ENCODE measurements at regions not wholly inside any gene's neighbourhood (a gene's known extent, or its start where the extent isn't known, plus 50 kb on each side); places are given as distances from the start of the nearest gene placed in this dataset.

DNA sequence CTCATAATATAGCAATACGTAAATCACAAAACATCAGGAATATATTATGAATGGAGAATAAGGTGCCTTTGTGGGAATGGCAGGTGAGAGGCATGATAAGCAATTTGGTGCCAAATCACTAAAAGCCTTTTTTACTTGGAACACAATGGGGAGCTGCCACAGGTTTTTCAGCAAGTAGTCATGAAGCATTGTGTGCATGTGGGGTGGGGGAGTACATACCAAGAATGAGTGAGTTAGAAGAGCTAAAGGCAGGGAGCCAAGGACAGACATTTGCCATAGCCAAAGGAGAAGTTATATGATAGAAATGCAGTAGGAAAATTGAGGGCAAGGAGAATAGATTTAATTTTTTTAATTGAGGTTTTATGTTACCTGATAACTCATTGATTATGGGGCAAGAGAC, 445.0 kb upstream of the SMC2 start:
- DNase-seq: no peak

DNA sequence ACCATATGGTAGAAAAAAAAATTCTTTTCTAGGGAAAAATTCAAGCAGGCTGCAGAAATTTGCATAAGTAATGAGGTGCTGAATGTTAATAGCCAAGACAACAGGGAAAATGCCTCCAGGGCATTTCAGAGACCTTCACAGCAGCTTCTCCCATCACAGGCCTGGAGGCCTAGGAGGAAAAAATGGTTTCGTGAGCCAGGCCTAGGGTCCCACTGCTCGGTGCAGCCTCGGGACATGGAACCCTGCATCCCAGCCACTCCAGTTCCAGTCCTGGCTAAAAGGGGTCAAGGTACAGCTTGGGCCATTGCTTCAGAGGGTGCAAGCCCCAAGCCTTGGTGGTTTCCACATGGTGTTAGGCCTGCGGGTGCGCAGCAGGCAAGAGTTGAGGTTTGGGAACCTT, 436.0 kb upstream of the SMC2 start:
- no peak for DNase-seq

DNA sequence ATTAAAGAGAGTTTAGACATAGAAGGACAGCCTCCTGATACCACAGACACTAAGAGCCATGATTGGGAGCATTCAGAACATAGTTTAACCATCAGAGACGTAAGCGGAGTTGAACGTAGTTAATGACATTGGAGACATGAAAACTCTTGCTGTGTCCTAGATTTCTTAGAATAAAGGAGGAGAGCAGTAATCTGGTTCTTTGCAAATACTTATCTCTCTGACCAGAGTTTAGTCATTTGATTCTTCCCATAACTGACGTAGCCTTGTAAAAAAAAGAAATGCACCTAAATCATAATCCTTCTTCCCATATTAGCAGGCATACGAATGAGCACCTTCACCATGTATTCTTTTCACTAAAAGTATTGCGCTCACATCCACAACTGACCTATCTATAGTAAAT, 433.3 kb upstream of the SMC2 start:
- no peak for DNase-seq

DNA sequence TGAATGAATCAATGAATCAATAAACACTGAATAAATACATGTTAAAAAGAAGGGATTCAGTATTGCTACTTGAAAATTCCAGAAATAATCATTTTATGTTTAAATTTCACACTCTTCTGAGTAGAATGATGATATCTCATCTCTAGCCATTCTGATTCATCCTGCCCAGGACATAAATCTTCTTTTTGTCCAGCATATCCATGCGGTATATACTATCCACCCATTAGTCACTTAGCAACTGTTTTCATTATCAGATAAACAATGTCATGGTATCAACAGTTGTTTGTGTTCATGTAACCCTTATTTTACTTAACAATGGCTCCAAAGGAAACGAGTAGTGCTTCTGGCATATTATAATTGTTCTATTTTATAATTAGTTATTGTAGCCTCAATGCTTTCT, 432.4 kb upstream of the SMC2 start:
- no peak for DNase-seq

DNA sequence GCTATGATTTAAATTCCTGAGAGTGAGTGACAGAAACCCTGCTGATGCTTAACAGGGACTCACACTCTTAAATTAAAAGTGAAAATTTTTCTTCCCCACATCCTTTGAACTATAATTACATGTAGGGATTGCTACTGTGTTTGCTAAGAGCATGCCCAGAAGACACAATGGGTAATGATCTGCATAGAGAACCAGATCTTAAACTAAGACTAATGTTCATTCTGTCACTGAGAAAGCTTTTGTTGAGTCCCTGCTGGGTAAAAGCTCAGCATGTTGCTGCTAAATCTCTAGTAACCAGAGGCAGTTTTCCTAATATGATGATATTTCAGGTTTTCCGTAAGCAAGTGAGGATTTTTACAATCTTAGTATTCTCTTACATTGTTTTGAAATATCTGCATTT, 424.8 kb upstream of the SMC2 start:
- no peak for DNase-seq

DNA sequence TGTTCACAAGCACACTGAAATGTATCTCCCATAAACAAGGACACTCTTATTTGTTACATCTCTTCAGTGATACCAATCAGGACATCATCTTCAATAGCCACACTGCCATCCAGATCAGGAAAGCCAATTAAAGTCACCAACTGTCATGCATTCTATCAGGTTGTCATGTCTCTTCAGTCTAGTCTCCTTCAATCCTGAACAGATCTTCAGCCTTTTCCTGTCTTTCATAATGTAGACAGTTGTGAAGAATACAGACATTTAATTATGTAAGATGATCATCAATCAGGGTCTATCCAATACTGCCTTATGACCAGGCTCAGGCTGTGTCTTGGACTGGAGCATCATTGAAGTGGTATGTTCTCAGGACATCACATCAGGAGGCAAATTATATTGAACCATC, 419.8 kb upstream of the SMC2 start:
- DNase-seq: no peak

DNA sequence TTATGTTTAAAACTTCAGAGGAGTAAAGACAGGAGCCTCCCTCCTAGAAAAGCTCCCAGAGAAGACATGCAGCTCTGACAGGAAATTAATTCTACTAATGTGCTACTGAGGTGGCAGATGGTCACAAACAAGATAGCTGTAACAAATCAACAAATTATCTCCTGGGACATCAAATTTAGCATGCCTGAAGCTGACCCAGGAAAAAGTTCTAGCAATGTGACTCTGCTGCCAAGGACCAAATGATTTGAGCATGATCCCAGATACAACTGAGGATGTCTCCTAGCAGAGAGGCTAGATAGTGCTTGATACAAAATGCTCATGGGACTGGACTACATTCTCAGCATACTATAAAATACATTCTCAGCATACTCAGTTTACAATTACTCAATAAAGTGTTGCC, 413.5 kb upstream of the SMC2 start:
- no peak for DNase-seq

DNA sequence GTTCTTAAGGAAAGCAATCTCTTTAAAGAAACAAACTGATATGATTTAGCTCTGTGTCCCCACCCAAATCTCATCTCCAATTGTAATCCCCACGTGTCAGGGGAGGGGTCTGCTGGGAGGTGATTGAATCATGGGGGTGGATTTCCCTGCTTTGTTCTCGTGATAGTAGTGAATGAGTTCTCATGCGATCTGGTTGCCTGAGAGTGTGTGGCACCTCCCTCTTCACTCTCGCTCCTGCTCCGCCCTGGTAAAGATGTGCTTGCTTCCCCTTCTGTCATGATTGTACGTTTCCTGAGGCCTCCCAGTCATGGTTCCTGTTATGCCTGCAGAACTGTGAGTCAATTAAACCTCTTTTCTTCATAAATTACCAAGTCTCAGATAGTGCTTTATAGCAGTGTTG, 412.7 kb upstream of the SMC2 start:
- no peak for DNase-seq

DNA sequence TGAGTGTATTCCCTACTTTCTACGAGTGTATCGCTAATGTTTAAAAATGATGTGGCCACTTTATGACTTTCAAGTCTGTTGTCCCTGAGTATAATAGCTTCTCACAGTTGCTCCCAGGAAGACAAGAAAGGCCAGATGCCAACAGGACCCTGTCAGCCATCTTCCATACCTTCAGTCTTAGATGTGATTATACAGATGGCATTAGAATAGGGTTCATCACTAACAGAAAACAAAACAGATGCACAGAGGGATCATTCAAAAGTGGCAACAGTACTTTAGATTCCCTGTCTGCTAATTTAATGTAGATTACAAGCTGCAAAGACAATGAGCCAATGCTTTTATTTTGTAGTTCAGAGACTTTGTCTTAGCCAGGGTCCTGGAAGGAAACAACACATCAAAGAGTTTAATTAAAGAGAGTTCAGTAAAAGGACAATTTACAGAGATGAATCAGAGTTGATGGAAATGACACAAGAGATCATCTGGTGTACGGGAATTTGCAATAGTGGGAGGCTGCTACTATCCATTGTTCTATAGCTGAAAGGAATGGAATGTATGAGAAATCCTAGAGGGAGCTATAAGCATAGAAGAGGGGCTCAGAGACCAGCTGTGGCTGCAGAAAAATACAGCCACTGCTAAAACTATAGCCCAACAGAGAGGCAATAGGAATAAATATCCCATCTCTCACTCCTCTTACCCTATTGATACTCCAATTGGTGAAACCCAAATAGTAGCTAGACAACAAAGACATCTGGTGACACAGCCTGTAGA, 393.7 kb upstream of the SMC2 start:
- no peak for DNase-seq

DNA sequence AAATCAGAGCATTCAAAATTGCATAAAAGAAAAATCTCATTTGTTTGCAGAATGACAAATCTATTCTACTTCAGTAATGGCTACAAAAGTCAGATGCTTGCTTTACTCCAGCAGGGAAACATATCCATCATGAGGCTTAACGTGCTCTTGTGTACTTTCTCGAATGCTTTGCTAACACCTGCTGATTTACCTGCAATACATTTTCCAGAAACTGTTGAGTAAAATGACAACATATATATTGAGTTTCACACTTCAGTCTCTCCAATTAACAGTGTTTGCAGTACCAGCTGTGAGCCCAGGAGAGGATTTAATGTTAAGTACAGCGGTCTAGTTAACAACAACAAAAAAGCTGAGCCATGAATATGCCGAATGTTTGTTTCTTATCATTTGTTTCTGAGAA, 391.5 kb upstream of the SMC2 start:
- DNase-seq: peak; percentile 83

DNA sequence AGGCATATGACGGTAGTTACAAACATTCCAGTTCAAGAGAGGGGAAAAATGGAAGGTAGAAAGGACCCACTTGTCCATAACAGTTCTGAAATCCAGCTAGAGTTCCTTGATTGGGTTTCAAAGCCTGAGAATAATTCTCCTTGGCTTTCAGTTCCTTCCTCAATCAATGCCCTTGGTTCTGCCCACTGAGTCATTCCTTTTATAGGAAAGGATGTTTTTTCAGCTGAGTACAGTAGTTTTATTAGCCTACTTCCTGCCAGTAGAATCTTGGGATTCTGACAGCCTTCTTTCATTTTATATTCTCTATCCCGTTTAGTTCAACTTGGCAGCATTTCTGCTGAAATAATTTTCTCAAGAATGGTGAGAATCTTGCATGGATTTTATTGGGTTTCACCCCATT, 386.9 kb upstream of the SMC2 start:
- DNase-seq: no peak

DNA sequence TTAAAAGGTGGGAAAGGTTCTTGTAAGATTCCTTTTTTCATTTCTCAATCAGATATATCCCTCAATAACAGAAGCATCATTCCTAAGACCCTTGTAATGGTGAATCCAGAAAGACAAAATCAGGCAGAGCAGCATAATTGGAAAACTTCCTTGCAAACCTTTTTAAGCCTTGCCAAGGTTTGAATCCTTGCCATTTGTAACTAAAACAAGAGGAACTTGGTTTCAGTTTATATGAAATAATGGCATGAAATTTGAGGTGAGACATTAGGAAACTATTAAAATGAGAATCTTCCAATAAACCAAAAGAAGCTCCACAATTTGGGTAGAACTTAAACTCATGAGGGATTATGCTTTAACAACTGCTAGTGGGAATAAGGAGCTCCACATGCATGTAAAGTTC, 384.7 kb upstream of the SMC2 start:
- no peak for DNase-seq

DNA sequence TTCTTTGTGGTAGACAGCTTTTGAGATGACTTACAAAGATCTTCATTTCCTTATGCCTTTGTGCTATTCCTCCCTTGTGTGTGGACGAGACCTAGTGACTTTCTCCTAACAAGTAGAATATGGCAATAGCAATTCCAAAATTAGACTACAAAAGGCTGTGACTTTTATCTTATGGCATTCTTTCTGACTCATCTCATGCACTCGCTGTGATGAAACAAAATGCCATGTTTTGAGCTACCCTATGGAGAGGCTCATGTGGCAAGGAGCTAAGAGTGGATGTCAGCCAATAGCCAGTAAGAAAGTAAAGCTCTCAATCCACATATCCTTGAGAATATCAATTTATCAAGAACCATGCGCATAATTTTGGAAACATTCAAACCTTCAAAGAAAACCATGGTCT, 380.5 kb upstream of the SMC2 start:
- DNase-seq: no peak

DNA sequence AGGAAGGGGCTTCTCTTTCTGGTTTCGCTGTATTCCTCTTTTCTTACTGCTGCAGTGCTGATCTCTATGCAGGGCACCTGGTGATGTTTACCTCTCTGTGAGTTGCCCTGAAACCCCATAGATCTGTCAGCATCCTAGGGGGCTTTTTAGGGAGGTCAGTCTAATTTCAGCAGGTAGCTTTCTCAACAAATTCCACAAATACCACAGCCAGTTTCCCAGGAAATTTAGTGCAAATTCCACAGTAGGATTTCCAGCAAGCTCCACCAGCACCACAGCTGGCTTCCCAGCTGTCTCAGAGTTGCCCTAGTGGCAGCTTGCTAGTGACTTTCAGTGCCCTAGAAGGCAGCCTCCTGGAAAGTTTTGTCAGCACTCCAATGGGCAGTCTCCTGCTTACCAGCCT, 379.1 kb upstream of the SMC2 start:
- DNase-seq: no peak

DNA sequence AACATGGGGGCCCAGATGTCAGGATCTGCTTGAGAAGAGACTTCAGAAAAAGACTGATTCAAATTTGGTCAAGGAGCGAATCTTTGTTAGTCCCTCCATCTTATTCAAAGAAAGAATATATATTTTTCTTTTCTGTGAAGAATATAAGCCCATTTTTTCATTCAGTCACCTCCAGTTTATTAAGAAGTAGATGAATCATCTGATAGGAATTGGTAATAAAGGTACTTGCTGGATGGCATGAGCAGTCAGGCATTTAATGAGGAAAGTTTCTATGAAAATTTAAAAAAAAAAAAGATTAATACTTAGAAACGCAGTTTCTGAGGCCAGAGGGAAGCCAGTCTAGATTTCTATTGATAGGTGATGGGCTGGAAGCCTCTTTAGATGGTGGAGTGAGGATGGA, 373.1 kb upstream of the SMC2 start:
- DNase-seq: no peak

DNA sequence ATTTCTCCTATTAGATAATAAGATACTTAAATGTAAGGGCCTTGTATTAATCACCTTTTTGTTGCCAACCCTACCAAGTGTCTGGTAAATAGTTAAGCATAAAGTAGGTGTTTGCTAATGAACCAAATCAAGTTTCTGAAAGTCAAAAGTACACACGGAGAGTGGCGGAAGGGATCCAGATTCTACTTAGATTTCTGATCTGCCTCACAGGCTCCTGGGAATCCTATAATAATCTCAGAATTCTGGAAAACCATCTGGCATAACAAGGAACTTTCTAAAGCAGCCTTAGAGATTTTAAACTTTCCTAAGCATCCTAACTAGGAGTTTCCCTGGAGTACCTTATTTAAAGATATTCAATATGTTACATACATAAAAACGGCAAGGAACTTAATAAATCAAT, 363.2 kb upstream of the SMC2 start:
- no peak for DNase-seq

DNA sequence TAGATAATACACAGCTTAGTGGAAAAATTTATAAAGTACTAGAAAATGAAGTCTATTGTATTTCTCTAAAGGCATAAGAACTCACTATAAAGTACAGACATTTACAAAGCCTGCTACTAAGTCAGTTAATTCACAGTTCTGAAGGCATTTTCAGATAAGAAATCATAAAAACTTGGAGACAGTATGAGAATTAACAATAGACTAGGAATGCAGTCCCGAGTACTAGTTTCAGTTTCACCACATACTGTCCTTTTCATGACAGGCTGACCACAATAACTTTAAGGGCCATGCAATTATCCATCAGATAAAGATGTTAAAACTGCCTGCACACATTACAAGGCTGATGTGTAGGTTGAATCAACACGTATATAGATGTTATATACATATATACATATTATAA, 362.6 kb upstream of the SMC2 start:
- no peak for DNase-seq

DNA sequence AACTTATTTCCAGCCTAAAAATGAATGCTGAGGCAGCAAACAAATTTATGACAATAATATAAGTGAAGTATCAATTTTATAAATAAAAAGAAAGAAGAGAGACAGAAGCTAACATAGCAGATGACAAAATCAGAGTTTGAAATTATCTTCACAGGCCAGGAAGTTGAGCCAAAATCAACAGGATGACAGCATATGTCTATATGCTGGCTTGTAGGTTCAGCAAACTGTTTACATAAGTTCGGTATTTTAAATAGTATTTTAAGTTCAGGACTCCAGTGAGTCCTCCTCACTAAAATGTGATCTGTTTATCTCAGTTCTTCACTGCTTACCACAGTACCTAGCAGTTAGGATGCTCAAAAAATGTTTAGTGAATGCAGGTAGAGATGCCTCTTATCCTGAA, 359.6 kb upstream of the SMC2 start:
- no peak for DNase-seq

DNA sequence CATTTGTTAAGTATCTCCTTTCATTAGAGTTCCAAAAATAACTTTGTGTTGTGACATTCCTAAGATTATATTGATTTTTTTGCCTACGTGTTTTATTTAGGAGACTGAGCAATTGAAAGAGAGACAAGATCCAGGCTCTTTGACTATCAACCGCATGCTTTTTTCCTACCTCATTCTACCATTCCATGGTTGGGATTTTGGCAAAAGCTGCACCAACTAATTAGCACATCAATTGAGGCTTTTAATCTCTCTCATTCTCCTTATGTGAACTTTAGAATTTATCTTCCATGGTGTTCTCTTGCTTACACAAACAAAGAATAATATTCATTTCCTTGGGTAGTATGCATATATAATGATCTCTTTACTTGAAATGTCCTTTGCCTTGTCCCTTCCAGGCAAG, 338.7 kb upstream of the SMC2 start:
- no peak for DNase-seq

DNA sequence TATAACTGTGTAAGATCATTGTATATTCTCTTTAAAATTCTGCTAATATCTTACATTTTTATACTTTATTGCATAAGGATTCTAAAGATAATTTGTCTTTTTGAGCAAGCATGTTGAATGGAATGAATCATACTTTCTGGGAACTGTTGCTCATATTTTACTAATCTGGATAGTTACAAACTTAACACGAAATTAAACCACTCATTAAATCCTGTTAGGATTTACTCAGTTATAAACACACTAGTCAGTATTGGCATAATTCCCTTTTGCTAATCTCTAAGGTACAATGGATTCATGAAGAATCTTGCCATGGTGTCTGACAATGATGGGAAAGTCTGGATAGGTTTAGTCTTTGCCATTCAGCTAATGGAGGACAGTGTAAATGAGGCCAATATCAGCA, 338.1 kb upstream of the SMC2 start:
- DNase-seq: no peak

DNA sequence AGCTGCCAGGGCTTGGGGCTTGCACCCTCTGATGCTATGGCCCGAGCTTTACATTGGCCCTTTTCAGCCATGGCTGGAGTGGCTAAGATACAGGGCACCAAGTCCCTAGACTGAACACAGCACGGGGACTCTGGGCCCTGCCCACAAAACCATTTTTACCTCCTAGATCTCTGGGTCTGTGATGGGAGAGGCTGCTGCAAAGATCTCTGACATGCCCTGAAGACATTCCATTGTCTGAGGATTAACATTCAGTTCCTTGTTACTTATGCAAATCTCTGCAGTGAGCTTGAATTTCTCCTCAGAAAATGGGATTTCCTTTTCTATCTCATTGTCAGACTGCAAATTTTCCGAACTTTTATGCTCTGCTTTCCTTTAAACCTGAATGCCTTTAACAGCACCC, 337.0 kb upstream of the SMC2 start:
- no peak for DNase-seq

DNA sequence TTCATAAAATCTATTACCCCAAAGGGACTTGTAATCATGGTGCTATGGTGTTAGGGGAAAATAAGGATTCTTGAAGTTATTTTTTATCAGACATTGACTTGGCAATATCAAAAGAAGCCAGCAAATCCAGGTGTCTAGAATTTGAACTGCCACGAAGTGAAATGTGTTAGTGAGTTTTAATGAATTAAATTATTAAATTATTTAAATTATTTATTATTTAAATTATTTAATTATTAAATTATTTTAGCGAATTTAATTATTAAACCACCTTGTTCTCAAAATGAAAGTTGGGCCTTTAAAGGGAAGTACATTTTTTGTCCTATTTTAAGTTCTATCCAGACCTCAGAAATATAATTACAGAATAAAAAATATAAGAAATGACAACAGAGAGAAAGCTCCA, 332.6 kb upstream of the SMC2 start:
- DNase-seq: no peak

DNA sequence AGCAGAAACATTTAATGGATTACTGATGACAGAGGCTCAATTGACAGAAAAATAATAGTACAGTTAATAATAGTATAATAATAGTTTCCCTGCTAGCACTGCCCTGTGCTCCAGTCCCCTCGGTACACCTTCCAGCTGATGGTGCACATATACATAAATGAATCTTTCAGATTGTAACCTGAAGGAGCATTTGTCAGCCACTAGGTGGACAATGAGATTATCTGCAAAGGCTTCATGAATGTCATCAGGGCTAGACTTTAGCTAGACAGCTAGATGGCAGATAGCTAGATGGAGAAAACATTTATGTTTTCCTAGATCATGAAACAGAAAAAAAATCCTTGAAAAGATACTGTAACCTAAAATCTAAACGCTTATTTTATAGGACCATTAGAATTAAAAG, 304.4 kb upstream of the SMC2 start:
- DNase-seq: no peak

DNA sequence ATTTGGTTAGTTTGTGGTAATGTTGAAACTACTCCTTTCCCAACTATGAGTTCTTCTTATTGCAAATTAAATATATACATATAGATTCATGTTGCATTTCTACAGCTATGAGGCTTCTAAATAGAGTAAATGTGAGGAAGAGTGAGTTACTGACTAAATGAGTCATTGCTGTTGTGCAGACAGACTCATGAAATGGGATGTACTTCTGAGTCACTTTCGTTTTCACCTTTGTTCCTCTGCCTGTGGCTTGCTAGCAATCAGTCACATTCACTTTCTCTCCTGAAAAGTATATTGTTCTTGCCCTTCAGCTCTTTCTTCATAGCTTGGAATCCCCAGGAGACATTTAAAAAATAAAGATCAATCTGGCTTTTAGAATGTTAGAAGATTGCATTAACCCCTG, 295.5 kb upstream of the SMC2 start:
- no peak for DNase-seq

DNA sequence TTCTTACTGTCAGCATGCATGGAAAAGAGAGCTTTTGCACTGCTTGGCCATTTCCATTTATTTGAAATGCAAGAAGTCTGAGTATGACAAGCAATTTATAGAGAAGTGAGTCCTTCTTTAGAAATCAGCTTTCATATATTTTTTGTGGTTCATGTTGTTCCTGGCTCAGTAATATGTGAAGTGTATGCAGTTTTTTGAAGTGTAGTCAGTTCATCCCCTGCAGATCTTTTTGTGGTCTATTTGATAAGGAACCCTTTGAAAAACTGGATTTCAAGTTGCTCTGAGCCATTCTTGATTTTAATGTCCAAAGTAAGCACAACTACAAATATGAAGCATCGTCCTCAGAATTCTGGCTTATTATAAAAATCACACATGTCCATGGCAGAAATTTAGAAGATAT, 294.1 kb upstream of the SMC2 start:
- DNase-seq: no peak

DNA sequence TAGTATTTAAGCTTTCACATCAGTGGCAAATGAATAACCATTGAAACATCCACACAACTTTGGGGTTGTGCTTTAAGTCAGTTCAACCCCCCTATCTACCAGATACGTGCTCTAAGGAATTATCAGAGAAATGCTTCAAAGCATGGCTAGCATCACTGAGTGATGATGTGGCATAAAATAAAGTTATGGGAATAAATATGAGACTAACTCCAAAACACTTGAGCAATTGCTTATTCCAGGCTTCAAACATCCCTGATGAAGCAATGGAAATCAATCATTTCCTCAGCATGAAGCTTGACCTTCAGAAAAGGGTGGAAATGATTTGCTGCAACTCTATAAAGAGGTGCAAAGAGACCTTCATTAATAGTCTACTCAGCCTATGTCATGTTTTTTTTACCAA, 292.0 kb upstream of the SMC2 start:
- DNase-seq: no peak
